ENCODE measurements at regions not wholly inside any gene's neighbourhood (a gene's known extent, or its start where the extent isn't known, plus 50 kb on each side); places are given as distances from the start of the nearest gene placed in this dataset.

GRCh38 chr5:167255926-167256325 lies 1035.5 kb upstream of the WWC1 start:
- ChIA-PET POLR2A (no interaction called here), CTCF (no interaction called here)
- dilution Hi-C loops (cut with MboI; ENCODE audit: extremely low pct_ligation_motif_present, low sequenced_read_pairs) (no loop called here), intact Hi-C loops (cut with micrococcal nuclease) (no loop called here)
- no peaks in the 10 kb centered on the region for H4K20me1 ChIP-seq (replicated peaks; ENCODE audit: control insufficient read depth, extremely low read depth, insufficient read depth, low read length)
- H3K9me3 ChIP-seq (replicated peaks; ENCODE audit: control insufficient read depth, insufficient read depth, low read length): no peaks in the 10 kb centered on the region
- no TSS peak for BruUV-seq (replicated peaks)
- H3K4me3 ChIP-seq (replicated peaks in 1 of 3; ENCODE audit: insufficient read depth in 1 of 3, low read depth in 1 of 3, low read length in 3 of 3): no peak overlapping the region
- FAIRE-seq (no peak), DNase-seq (ENCODE audit: low read depth, low spot score) (no peak)
- no peak overlapping the region for H3K9ac ChIP-seq (replicated peaks; ENCODE audit: extremely low read depth, insufficient read depth, low read length)
- no peak overlapping the region for H2AFZ ChIP-seq (ENCODE audit: low read depth, low read length)
- H3K27ac ChIP-seq (ENCODE audit: insufficient read depth, low read depth, low read length): no peak overlapping the region
- TF ChIP-seq POLR2A (IDR thresholded peaks at IDR 0.05; ENCODE audit: low read depth, low read length): no peak
- no peak for TF ChIP-seq MYC (IDR thresholded peaks at IDR 0.05; ENCODE audit: low read depth, low read length)
- no peak for TF ChIP-seq FOS (IDR thresholded peaks at IDR 0.05; ENCODE audit: borderline replicate concordance, insufficient read depth, low read length)
- TF ChIP-seq EZH2 (IDR thresholded peaks at IDR 0.05; ENCODE audit: borderline replicate concordance, low read depth, low read length, severe bottlenecking): no peak
- H3K79me2 ChIP-seq (ENCODE audit: control insufficient read depth, insufficient read depth, low read length): no peaks in the 10 kb centered on the region
- no peak overlapping the region for H3K4me2 ChIP-seq (ENCODE audit: insufficient read depth, low read length)
- H3K36me3 ChIP-seq (ENCODE audit: control insufficient read depth in 2 of 2, extremely low read depth in 1 of 2, insufficient read depth in 2 of 2, low read length in 2 of 2): no peaks in the 10 kb centered on the region
- no peaks in the 10 kb centered on the region for H3K27me3 ChIP-seq (ENCODE audit: control insufficient read depth in 2 of 2, insufficient read depth in 2 of 2, low read length in 2 of 2)
- H3K9me1 ChIP-seq (replicated peaks; ENCODE audit: control insufficient read depth, extremely low read depth, insufficient read depth, low read length): no peaks in the 10 kb centered on the region
- H3K4me1 ChIP-seq (ENCODE audit: control insufficient read depth, extremely low read depth, insufficient read depth, low read length): no peaks in the 10 kb centered on the region

GRCh38 chr5:167259806-167260205 lies 1031.6 kb upstream of the WWC1 start:
- ChIA-PET CTCF (no interaction called here), POLR2A (no interaction called here)
- dilution Hi-C loops (cut with MboI; ENCODE audit: extremely low pct_ligation_motif_present, low sequenced_read_pairs): no loop called here
- Histone ChIP-seq H3K79me2 (ENCODE audit: control insufficient read depth, insufficient read depth, low read length) (no peaks in the 10 kb centered on the region), H3K9me1 (replicated peaks; ENCODE audit: control insufficient read depth, extremely low read depth, insufficient read depth, low read length) (no peaks in the 10 kb centered on the region), H4K20me1 (replicated peaks; ENCODE audit: control insufficient read depth, extremely low read depth, insufficient read depth, low read length) (no peaks in the 10 kb centered on the region), H3K9ac (replicated peaks; ENCODE audit: extremely low read depth, insufficient read depth, low read length) (no peak overlapping the region), H2AFZ (ENCODE audit: low read depth, low read length) (no peak overlapping the region), H3K36me3 (ENCODE audit: control insufficient read depth in 2 of 2, extremely low read depth in 1 of 2, insufficient read depth in 2 of 2, low read length in 2 of 2) (no peaks in the 10 kb centered on the region), H3K4me2 (ENCODE audit: insufficient read depth, low read length) (no peak overlapping the region), H3K27ac (ENCODE audit: insufficient read depth, low read depth, low read length) (no peak overlapping the region), H3K4me1 (ENCODE audit: control insufficient read depth, extremely low read depth, insufficient read depth, low read length) (no peaks in the 10 kb centered on the region), H3K27me3 (ENCODE audit: control insufficient read depth in 2 of 2, insufficient read depth in 2 of 2, low read length in 2 of 2) (no peaks in the 10 kb centered on the region), H3K9me3 (replicated peaks; ENCODE audit: control insufficient read depth, insufficient read depth, low read length) (no peaks in the 10 kb centered on the region), H3K4me3 (replicated peaks in 1 of 3; ENCODE audit: insufficient read depth in 1 of 3, low read depth in 1 of 3, low read length in 3 of 3) (no peak overlapping the region)
- intact Hi-C loops (cut with micrococcal nuclease): loop anchor here (5.0 kb wide), 1 partner anchor 327 kb away; no protein-coding TSS in a partner anchor
- FAIRE-seq: no peak
- no peak for DNase-seq (ENCODE audit: low read depth, low spot score)
- TF ChIP-seq FOS (IDR thresholded peaks at IDR 0.05; ENCODE audit: borderline replicate concordance, insufficient read depth, low read length): no peak
- TF ChIP-seq JUN (IDR thresholded peaks at IDR 0.05; ENCODE audit: borderline replicate concordance, insufficient read depth, insufficient read length, low read depth): no peak
- no peak for TF ChIP-seq EZH2 (IDR thresholded peaks at IDR 0.05; ENCODE audit: borderline replicate concordance, low read depth, low read length, severe bottlenecking)
- TF ChIP-seq CTCF (IDR thresholded peaks at IDR 0.05; ENCODE audit: extremely low read depth in 1 of 2, insufficient read depth in 1 of 2, low read depth in 1 of 2, low read length in 2 of 2): no peak
- no peak for TF ChIP-seq MYC (IDR thresholded peaks at IDR 0.05; ENCODE audit: low read depth, low read length)
- no peak for TF ChIP-seq POLR2A (IDR thresholded peaks at IDR 0.05; ENCODE audit: low read depth, low read length)
- no peak for TF ChIP-seq GATA2 (IDR thresholded peaks at IDR 0.05; ENCODE audit: insufficient read depth, insufficient read length, low read depth, low read length)
- TF ChIP-seq POLR2AphosphoS5 (IDR thresholded peaks at IDR 0.05; ENCODE audit: insufficient read depth, low read depth, low read length): no peak
- no peak for TF ChIP-seq MAX (IDR thresholded peaks at IDR 0.05; ENCODE audit: insufficient read depth, insufficient read length)
- BruUV-seq (replicated peaks): no TSS peak

Data from endothelial cell of umbilical vein (primary cell).